ENCODE measurements at regions not wholly inside any gene's neighbourhood (a gene's known extent, or its start where the extent isn't known, plus 50 kb on each side); places are given as distances from the start of the nearest gene placed in this dataset.

GRCh38 chr2:220366765-220367164 is 739.3 kb downstream of the SLC4A3 start:
- H2AFZ ChIP-seq (ENCODE audit: low read length) = no peak overlapping the region
- H4K20me1 ChIP-seq (ENCODE audit: insufficient read depth, low read length, poor library complexity, severe bottlenecking) = no peaks in the 10 kb centered on the region
- no peaks in the 10 kb centered on the region for H3K36me3 ChIP-seq (ENCODE audit: insufficient read depth, low read length)
- no peak overlapping the region for H3K4me2 ChIP-seq (ENCODE audit: low read depth, low read length, poor library complexity, severe bottlenecking)
- no peaks in the 10 kb centered on the region for H3K27me3 ChIP-seq (ENCODE audit: insufficient read depth, low read length, poor library complexity, severe bottlenecking)
- TF ChIP-seq EZH2phosphoT487 (IDR thresholded peaks at IDR 0.05; ENCODE audit: borderline replicate concordance) (no peak), CTCF (conservative IDR thresholded peaks at IDR 0.05; ENCODE audit: low read length) (no peak)
- no peak overlapping the region for H3K9ac ChIP-seq (ENCODE audit: low read depth, low read length, poor library complexity, severe bottlenecking)
- no peak overlapping the region for H3K4me3 ChIP-seq (ENCODE audit: low read length, poor library complexity, severe bottlenecking)
- H3F3A ChIP-seq (ENCODE audit: low read depth) = no peaks in the 10 kb centered on the region
- no peaks in the 10 kb centered on the region for H3K79me2 ChIP-seq (ENCODE audit: insufficient read depth, low read length)
- H3K9me3 ChIP-seq (ENCODE audit: insufficient read depth, low read depth, low read length) = no peaks in the 10 kb centered on the region
- H3K4me1 ChIP-seq (ENCODE audit: insufficient read depth, low read length, poor library complexity, severe bottlenecking) = no peaks in the 10 kb centered on the region
- H3K9me2 ChIP-seq (replicated peaks; ENCODE audit: low read depth, low read length) = no peaks in the 10 kb centered on the region

GRCh38 chr2:220370764-220371163 is 743.3 kb downstream of the SLC4A3 start:
- no peak overlapping the region for H3K9ac ChIP-seq (ENCODE audit: low read depth, low read length, poor library complexity, severe bottlenecking)
- no peaks in the 10 kb centered on the region for H3K79me2 ChIP-seq (ENCODE audit: insufficient read depth, low read length)
- no peak for TF ChIP-seq EZH2phosphoT487 (IDR thresholded peaks at IDR 0.05; ENCODE audit: borderline replicate concordance)
- no peak for TF ChIP-seq CTCF (conservative IDR thresholded peaks at IDR 0.05; ENCODE audit: low read length)
- no peaks in the 10 kb centered on the region for H4K20me1 ChIP-seq (ENCODE audit: insufficient read depth, low read length, poor library complexity, severe bottlenecking)
- H3F3A ChIP-seq (ENCODE audit: low read depth) = no peaks in the 10 kb centered on the region
- H3K4me1 ChIP-seq (ENCODE audit: insufficient read depth, low read length, poor library complexity, severe bottlenecking) = no peaks in the 10 kb centered on the region
- H3K9me3 ChIP-seq (ENCODE audit: insufficient read depth, low read depth, low read length) = no peaks in the 10 kb centered on the region
- H3K9me2 ChIP-seq (replicated peaks; ENCODE audit: low read depth, low read length) = no peaks in the 10 kb centered on the region
- H2AFZ ChIP-seq (ENCODE audit: low read length) = no peak overlapping the region
- H3K4me3 ChIP-seq (ENCODE audit: low read length, poor library complexity, severe bottlenecking) = no peak overlapping the region
- no peak overlapping the region for H3K4me2 ChIP-seq (ENCODE audit: low read depth, low read length, poor library complexity, severe bottlenecking)
- no peaks in the 10 kb centered on the region for H3K27me3 ChIP-seq (ENCODE audit: insufficient read depth, low read length, poor library complexity, severe bottlenecking)
- H3K36me3 ChIP-seq (ENCODE audit: insufficient read depth, low read length) = no peaks in the 10 kb centered on the region

GRCh38 chr2:220371211-220371610 is 743.8 kb downstream of the SLC4A3 start:
- Histone ChIP-seq H3K9me3 (ENCODE audit: insufficient read depth, low read depth, low read length) (no peaks in the 10 kb centered on the region), H3K79me2 (ENCODE audit: insufficient read depth, low read length) (no peaks in the 10 kb centered on the region), H3K9ac (ENCODE audit: low read depth, low read length, poor library complexity, severe bottlenecking) (no peak overlapping the region), H3K27me3 (ENCODE audit: insufficient read depth, low read length, poor library complexity, severe bottlenecking) (no peaks in the 10 kb centered on the region), H4K20me1 (ENCODE audit: insufficient read depth, low read length, poor library complexity, severe bottlenecking) (no peaks in the 10 kb centered on the region), H3K36me3 (ENCODE audit: insufficient read depth, low read length) (no peaks in the 10 kb centered on the region), H3K4me1 (ENCODE audit: insufficient read depth, low read length, poor library complexity, severe bottlenecking) (no peaks in the 10 kb centered on the region), H3K9me2 (replicated peaks; ENCODE audit: low read depth, low read length) (no peaks in the 10 kb centered on the region), H3F3A (ENCODE audit: low read depth) (no peaks in the 10 kb centered on the region), H3K4me3 (ENCODE audit: low read length, poor library complexity, severe bottlenecking) (no peak overlapping the region), H2AFZ (ENCODE audit: low read length) (no peak overlapping the region), H3K4me2 (ENCODE audit: low read depth, low read length, poor library complexity, severe bottlenecking) (no peak overlapping the region)
- no peak for TF ChIP-seq CTCF (conservative IDR thresholded peaks at IDR 0.05; ENCODE audit: low read length)

Measured in Loucy (cell line).